Psoas muscle (tissue), 7 donors: ENCODE measurements at regions not wholly inside any gene's neighbourhood (a gene's known extent, or its start where the extent isn't known, plus 50 kb on each side); places are given as distances from the start of the nearest gene placed in this dataset.
"Not testable (repeated sequence)": the region's sequence is repeated elsewhere in the genome, so short reads cannot be mapped to it uniquely, and the experiment has no call there.

Experiments
- ATAC-seq, 4 donors: fragments of 200-7000 bp; cut with Tn5 transposase; one replicate each; pipeline ENCODE4 v1.9.1; 2020; ENCODE audit warnings: moderate library complexity in 3 of 4, mild to moderate bottlenecking in 2 of 4
- DNase-seq, 2 donors: peaks; one replicate each; pipeline ENCODE4 v3.0.0-alpha.2; 2020
- H3K27ac ChIP-seq: fragments of 200-600 bp; one replicate; pipeline ENCODE4 v1.8.0; 2022
- H3K27me3 ChIP-seq, 3 donors: fragments of 200-600 bp in 1 of 3; one replicate each; pipeline versions ENCODE4 v1.6.1 to v1.8.0; 2013 to 2022; ENCODE audit warnings: low read length in 2 of 3, mild to moderate bottlenecking in 2 of 3, moderate library complexity in 1 of 3; ENCODE audit not compliant: insufficient read depth in 3 of 3
- H3K36me3 ChIP-seq, 2 donors: fragments of 200-600 bp in 1 of 2; one replicate each; pipeline versions ENCODE4 v1.6.1 to v1.8.0; 2013 to 2022; ENCODE audit warnings: low read depth in 1 of 2, mild to moderate bottlenecking in 1 of 2, moderate library complexity in 1 of 2; ENCODE audit not compliant: insufficient read depth in 1 of 2
- H3K4me1 ChIP-seq: fragments of 200-600 bp; one replicate; pipeline ENCODE4 v1.8.0; 2022
- H3K4me3 ChIP-seq: fragments of 200-600 bp; one replicate; pipeline ENCODE4 v1.8.0; 2022; ENCODE audit warnings: mild to moderate bottlenecking
- H3K9me3 ChIP-seq: fragments of 200-600 bp; one replicate; pipeline ENCODE4 v1.8.0; 2022
- WGBS, 3 donors: extraction: QIAGEN DNeasy Blood & Tissue Kit; methylation state at CpG; one replicate each; pipeline versions ENCODE4 v1.1.6 to v1.1.7; 2013; 5-methylcytosine and 5-hydroxymethylcytosine counted together
- intact Hi-C, 2 donors: fragments of 100-400 bp; cut with DNase I; formaldehyde crosslinking; loops; one replicate each; pipeline versions ENCODE4 v1.11.0 to v1.14.2; 2022
- TF ChIP-seq, protein P1 (sequence below): fragments of 200-600 bp; IDR thresholded peaks from one replicate; pipeline ENCODE4 v1.8.0; 2022; ENCODE audit warnings: antibody characterized with exemption
- donor health status: healthy with polysubstance abuse.
- donor health status: DM: no; HTN: no; CAD: no; lungs with moderate emphysema.
- donor health status: Bipolar disorder and iron deficiency.
- donor health status: healthy.
- donor health status: DM: yes; HTN: yes; CAD: no.
- donor health status: DM: no; HTN: no; CAD: no.
- donor health status: DM: yes; HTN: yes; CAD: no.

GRCh38 chr11:123338266-123338800 lies 91.7 kb upstream of the GRAMD1B start:
- WGBS, 3 donors = 84 to 94% (median 87%) methylated on average over 6 of the region's 6 CpGs
- ATAC-seq (no peak), DNase-seq (no peak)
- H3K4me1 ChIP-seq = no peaks in the 10 kb centered on the region
- no peak overlapping the region for H3K27ac ChIP-seq
- TF ChIP-seq, protein P1, sequence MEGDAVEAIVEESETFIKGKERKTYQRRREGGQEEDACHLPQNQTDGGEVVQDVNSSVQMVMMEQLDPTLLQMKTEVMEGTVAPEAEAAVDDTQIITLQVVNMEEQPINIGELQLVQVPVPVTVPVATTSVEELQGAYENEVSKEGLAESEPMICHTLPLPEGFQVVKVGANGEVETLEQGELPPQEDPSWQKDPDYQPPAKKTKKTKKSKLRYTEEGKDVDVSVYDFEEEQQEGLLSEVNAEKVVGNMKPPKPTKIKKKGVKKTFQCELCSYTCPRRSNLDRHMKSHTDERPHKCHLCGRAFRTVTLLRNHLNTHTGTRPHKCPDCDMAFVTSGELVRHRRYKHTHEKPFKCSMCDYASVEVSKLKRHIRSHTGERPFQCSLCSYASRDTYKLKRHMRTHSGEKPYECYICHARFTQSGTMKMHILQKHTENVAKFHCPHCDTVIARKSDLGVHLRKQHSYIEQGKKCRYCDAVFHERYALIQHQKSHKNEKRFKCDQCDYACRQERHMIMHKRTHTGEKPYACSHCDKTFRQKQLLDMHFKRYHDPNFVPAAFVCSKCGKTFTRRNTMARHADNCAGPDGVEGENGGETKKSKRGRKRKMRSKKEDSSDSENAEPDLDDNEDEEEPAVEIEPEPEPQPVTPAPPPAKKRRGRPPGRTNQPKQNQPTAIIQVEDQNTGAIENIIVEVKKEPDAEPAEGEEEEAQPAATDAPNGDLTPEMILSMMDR = no peak
- H3K9me3 ChIP-seq = no peaks in the 10 kb centered on the region
- H3K36me3 ChIP-seq = no peaks in the 10 kb centered on the region
- intact Hi-C loops = loop anchor here in 1 of 2 donors (5.0 kb wide), 1 partner anchor 36 kb away; no protein-coding TSS in a partner anchor
- H3K4me3 ChIP-seq = no peak overlapping the region
- H3K27me3 ChIP-seq = no peaks in the 10 kb centered on the region

- Histone ChIP-seq H3K27ac (no peak overlapping the region), H3K27me3 (no peaks in the 10 kb centered on the region), H3K9me3 (no peaks in the 10 kb centered on the region), H3K36me3 (no peaks in the 10 kb centered on the region), H3K4me1 (peaks cover 15% of the 10 kb centered on the region), H3K4me3 (no peak overlapping the region)
- TF ChIP-seq, protein P1 = no peak
- intact Hi-C loops = loop anchor here in 1 of 2 donors (5.0 kb wide), 1 partner anchor 33 kb away; no protein-coding TSS in a partner anchor
- no peak for DNase-seq
- ATAC-seq = no peak
- WGBS, 3 donors = 86 to 88% (median 86%) methylated on average over 4 of the region's 4 CpGs
Measured at GRCh38 chr11:123334925-123335324, 95.1 kb upstream of the GRAMD1B start.

DNA sequence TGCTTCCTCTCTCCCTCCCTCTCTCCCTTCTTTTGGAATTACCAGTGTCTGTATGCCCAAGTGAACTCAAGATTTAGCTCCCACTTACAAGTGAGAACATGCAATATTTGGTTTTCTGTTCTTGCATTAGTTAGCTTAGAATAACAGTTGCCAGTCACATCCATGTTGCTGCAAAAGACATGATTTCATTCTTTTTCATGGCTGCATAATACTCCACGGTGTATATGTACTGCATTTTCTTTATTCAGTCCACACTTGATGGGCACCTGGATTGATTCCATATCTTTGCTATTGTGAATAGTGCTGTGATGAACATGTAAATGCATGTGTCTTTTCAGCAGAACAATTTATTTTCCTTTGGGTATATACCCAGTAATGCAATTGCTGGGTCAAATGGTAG lies 97.5 kb upstream of the GRAMD1B start:
- WGBS, 3 donors = 99 to 100% (median 100%) methylated on average over 1 of the region's 1 CpG

DNA sequence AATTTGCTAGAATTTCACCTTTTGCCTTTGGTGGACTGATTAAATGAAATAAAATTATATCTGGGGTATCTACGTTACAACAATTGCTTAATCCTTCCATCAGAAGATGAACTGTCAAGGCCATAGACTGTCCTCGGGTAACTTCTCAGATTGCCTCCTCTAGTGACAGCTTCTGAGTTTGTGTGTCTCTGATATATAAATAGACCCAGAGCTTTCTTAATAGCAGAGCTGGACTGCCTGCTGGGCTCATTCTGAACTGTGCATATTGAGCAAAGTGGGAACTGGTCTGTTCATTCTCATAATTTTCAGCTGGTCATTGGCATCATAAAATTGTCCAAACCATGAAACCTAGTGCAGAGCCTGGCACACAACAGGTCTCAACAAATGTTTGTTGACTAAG lies 99.1 kb upstream of the GRAMD1B start:
- no peak overlapping the region for H3K4me3 ChIP-seq
- H3K27me3 ChIP-seq = no peaks in the 10 kb centered on the region
- no peak overlapping the region for H3K27ac ChIP-seq
- no peaks in the 10 kb centered on the region for H3K9me3 ChIP-seq
- intact Hi-C loops = no loop called here
- 24 to 38% (median 35%) methylated on average over 2 of the region's 2 CpGs for WGBS, 3 donors
- no peaks in the 10 kb centered on the region for H3K36me3 ChIP-seq
- DNase-seq (no peak), ATAC-seq (peak; percentile 91 to 100 (median 100))
- TF ChIP-seq, protein P1 = no peak
- H3K4me1 ChIP-seq = peaks cover 15% of the 10 kb centered on the region

More for the DNA sequence above, 97.5 kb upstream of the GRAMD1B start:
- intact Hi-C loops, DNase-seq, H3K27me3 ChIP-seq, H3K4me3 ChIP-seq, H3K9me3 ChIP-seq, ATAC-seq, H3K27ac ChIP-seq, H3K36me3 ChIP-seq: not testable (repeated sequence)
- H3K4me1 ChIP-seq = peaks cover 15% of the 10 kb centered on the region

GRCh38 chr11:123330471-123330870 lies 99.6 kb upstream of the GRAMD1B start:
- 38 to 47% (median 41%) methylated on average over 2 of the region's 2 CpGs for WGBS, 3 donors
- Histone ChIP-seq H3K27me3 (no peaks in the 10 kb centered on the region), H3K27ac (no peak overlapping the region), H3K4me1 (peaks cover 15% of the 10 kb centered on the region), H3K9me3 (no peaks in the 10 kb centered on the region), H3K36me3 (no peaks in the 10 kb centered on the region), H3K4me3 (no peak overlapping the region)
- TF ChIP-seq, protein P1 = no peak
- DNase-seq (no peak), ATAC-seq (peak in 1 of 4 donors; percentile 4)
- intact Hi-C loops = no loop called here
